HepG2 (cell line): ENCODE measurements at regions not wholly inside any gene's neighbourhood (a gene's known extent, or its start where the extent isn't known, plus 50 kb on each side); places are given as distances from the start of the nearest gene placed in this dataset.

Source experiments
- BRCA1 ChIP-seq: sonication (generic); formaldehyde crosslinking; IDR thresholded peaks from 2 replicates; pipeline ENCODE4 v1.4.0; 2020; ENCODE audit warnings: missing genetic modification reagents
- DNMT3B ChIP-seq: conservative IDR thresholded peaks from 2 replicates; pipeline ENCODE4 v1.6.1; 2016; ENCODE audit warnings: missing biosample characterization, control low read depth
- HNF4A ChIP-seq: sonication (generic); formaldehyde crosslinking; IDR thresholded peaks from 2 replicates; pipeline ENCODE4 v1.4.0; 2020; ENCODE audit warnings: missing genetic modification reagents
- HOXA3 ChIP-seq: sonication (generic); formaldehyde crosslinking; IDR thresholded peaks from 2 replicates; pipeline ENCODE4 v1.5.0; 2020; ENCODE audit warnings: missing genetic modification reagents
- LCORL ChIP-seq, 2 experiments: fragments of 450-650 bp in 1 of 2; sonication (generic) in 1 of 2; formaldehyde crosslinking in 1 of 2; IDR thresholded peaks; 2 replicates each; pipeline versions ENCODE4 v1.5.0 to v1.6.1; 2017 to 2020; ENCODE audit warnings: antibody characterized with exemption in 1 of 2, missing genetic modification reagents in 1 of 2
- NCOR1 ChIP-seq: fragments of 200-600 bp; sonication (generic); IDR thresholded peaks from 2 replicates; pipeline ENCODE4 v1.7.0; 2017; ENCODE audit warnings: antibody characterized with exemption, low read length, borderline replicate concordance
- POLR2AphosphoS2 ChIP-seq: IDR thresholded peaks from 2 replicates; pipeline ENCODE4 v1.6.1; 2011; ENCODE audit warnings: low read depth, low read length, improper control_type of control experiment
- PTBP1 ChIP-seq: fragments of 200-400 bp; formaldehyde crosslinking; IDR thresholded peaks from 2 replicates; pipeline ENCODE4 v1.6.1; 2018; ENCODE audit warnings: low read length, low read depth; ENCODE audit not compliant: poor library complexity, severe bottlenecking
- SOX6 ChIP-seq, 2 experiments: fragments of 450-650 bp in 1 of 2; sonication (generic) in 1 of 2; formaldehyde crosslinking in 1 of 2; IDR thresholded peaks; 2 replicates each; pipeline versions ENCODE4 v1.4.0 to v1.6.1; 2017 to 2020; ENCODE audit warnings: antibody characterized with exemption in 1 of 2, mild to moderate bottlenecking in 1 of 2, missing genetic modification reagents in 1 of 2
- THAP11 ChIP-seq: IDR thresholded peaks from 2 replicates; pipeline ENCODE4 v1.6.1; 2016; ENCODE audit warnings: missing biosample characterization, missing genetic modification reagents
- ZEB1 ChIP-seq: IDR thresholded peaks from 2 replicates; pipeline ENCODE4 v1.6.1; 2012; ENCODE audit warnings: mild to moderate bottlenecking, low read depth, inconsistent platforms; ENCODE audit not compliant: insufficient replicate concordance
- ZNF468 ChIP-seq: sonication (generic); formaldehyde crosslinking; IDR thresholded peaks from 2 replicates; pipeline ENCODE4 v1.8.0; 2022; ENCODE audit warnings: mild to moderate bottlenecking, moderate library complexity, missing genetic modification reagents
- ZNF703 ChIP-seq: sonication (generic); formaldehyde crosslinking; IDR thresholded peaks from 2 replicates; pipeline ENCODE4 v1.5.1; 2020; ENCODE audit warnings: missing genetic modification reagents, mild to moderate bottlenecking, moderate library complexity, borderline replicate concordance
- TF ChIP-seq, protein P1 (sequence below): sonication (generic); formaldehyde crosslinking; IDR thresholded peaks from 2 replicates; pipeline ENCODE4 v1.5.1; 2020; ENCODE audit warnings: mild to moderate bottlenecking, missing genetic modification reagents, moderate library complexity
- TF ChIP-seq, protein P2 (sequence below): IDR thresholded peaks from 2 replicates; pipeline ENCODE4 v1.6.1; 2016
- TF ChIP-seq, protein P3 (sequence below): IDR thresholded peaks from 2 replicates; pipeline ENCODE4 v1.4.0; 2020; ENCODE audit warnings: mild to moderate bottlenecking, missing genetic modification reagents
- TF ChIP-seq, protein P4 (sequence below): sonication (generic); formaldehyde crosslinking; IDR thresholded peaks from 2 replicates; pipeline ENCODE4 v1.4.0; 2020; ENCODE audit warnings: missing genetic modification reagents

DNA sequence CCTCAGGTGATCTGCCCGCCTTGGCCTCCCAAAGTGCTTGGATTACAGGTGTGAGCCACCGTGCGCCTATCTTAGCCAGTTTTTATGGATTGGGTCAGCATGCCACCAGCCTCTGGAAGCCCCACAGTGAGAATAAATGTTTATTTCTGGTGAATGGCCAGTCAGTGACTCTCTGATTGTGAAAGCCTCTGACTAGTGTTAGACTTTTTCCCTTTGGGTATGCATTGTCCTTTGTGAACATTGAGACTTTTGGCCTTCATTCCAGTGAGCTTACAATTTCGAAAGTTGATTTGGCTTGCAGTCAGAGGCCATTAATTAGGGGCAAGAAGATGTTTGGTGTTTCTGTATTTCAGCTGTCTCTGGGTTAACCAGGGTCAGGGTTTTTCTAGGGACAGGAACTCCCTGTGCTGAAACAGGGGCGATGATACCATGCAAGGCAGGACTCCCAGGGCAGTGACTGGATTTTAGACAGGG, 274.5 kb upstream of the C2CD4B start (continued):
- peak; percentile 70 for TF ChIP-seq HNF4A
- TF ChIP-seq LCORL (IDR thresholded peaks at IDR 0.05), result no peak
- TF ChIP-seq LCORL (CRISPR knock-in tag; IDR thresholded peaks at IDR 0.05), result peak; percentile 87
- no peak for TF ChIP-seq ZEB1
- TF ChIP-seq, protein P1, sequence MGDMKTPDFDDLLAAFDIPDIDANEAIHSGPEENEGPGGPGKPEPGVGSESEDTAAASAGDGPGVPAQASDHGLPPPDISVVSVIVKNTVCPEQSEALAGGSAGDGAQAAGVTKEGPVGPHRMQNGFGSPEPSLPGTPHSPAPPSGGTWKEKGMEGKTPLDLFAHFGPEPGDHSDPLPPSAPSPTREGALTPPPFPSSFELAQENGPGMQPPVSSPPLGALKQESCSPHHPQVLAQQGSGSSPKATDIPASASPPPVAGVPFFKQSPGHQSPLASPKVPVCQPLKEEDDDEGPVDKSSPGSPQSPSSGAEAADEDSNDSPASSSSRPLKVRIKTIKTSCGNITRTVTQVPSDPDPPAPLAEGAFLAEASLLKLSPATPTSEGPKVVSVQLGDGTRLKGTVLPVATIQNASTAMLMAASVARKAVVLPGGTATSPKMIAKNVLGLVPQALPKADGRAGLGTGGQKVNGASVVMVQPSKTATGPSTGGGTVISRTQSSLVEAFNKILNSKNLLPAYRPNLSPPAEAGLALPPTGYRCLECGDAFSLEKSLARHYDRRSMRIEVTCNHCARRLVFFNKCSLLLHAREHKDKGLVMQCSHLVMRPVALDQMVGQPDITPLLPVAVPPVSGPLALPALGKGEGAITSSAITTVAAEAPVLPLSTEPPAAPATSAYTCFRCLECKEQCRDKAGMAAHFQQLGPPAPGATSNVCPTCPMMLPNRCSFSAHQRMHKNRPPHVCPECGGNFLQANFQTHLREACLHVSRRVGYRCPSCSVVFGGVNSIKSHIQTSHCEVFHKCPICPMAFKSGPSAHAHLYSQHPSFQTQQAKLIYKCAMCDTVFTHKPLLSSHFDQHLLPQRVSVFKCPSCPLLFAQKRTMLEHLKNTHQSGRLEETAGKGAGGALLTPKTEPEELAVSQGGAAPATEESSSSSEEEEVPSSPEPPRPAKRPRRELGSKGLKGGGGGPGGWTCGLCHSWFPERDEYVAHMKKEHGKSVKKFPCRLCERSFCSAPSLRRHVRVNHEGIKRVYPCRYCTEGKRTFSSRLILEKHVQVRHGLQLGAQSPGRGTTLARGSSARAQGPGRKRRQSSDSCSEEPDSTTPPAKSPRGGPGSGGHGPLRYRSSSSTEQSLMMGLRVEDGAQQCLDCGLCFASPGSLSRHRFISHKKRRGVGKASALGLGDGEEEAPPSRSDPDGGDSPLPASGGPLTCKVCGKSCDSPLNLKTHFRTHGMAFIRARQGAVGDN, result peak; percentile 30; the same call in 1 of the 2 replicates
- TF ChIP-seq ZNF703 (CRISPR knock-in tag), result no peak
- TF ChIP-seq ZNF468, result no peak
- TF ChIP-seq, protein P2, sequence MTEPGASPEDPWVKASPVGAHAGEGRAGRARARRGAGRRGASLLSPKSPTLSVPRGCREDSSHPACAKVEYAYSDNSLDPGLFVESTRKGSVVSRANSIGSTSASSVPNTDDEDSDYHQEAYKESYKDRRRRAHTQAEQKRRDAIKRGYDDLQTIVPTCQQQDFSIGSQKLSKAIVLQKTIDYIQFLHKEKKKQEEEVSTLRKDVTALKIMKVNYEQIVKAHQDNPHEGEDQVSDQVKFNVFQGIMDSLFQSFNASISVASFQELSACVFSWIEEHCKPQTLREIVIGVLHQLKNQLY (CRISPR knock-in tag), result no peak
- TF ChIP-seq POLR2AphosphoS2, result no peak
- TF ChIP-seq, protein P3, sequence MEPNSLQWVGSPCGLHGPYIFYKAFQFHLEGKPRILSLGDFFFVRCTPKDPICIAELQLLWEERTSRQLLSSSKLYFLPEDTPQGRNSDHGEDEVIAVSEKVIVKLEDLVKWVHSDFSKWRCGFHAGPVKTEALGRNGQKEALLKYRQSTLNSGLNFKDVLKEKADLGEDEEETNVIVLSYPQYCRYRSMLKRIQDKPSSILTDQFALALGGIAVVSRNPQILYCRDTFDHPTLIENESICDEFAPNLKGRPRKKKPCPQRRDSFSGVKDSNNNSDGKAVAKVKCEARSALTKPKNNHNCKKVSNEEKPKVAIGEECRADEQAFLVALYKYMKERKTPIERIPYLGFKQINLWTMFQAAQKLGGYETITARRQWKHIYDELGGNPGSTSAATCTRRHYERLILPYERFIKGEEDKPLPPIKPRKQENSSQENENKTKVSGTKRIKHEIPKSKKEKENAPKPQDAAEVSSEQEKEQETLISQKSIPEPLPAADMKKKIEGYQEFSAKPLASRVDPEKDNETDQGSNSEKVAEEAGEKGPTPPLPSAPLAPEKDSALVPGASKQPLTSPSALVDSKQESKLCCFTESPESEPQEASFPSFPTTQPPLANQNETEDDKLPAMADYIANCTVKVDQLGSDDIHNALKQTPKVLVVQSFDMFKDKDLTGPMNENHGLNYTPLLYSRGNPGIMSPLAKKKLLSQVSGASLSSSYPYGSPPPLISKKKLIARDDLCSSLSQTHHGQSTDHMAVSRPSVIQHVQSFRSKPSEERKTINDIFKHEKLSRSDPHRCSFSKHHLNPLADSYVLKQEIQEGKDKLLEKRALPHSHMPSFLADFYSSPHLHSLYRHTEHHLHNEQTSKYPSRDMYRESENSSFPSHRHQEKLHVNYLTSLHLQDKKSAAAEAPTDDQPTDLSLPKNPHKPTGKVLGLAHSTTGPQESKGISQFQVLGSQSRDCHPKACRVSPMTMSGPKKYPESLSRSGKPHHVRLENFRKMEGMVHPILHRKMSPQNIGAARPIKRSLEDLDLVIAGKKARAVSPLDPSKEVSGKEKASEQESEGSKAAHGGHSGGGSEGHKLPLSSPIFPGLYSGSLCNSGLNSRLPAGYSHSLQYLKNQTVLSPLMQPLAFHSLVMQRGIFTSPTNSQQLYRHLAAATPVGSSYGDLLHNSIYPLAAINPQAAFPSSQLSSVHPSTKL, result peak; percentile 56; the same call in 1 of the 2 replicates
- 0 out of 2 replicates have a peak, but pooled peaks have one; percentile 15 for TF ChIP-seq THAP11 (CRISPR knock-in tag)
- TF ChIP-seq BRCA1 (CRISPR knock-in tag), result no peak
- TF ChIP-seq NCOR1, result peak; percentile 24; the same call in 1 of the 2 replicates
- no peak for TF ChIP-seq SOX6 (IDR thresholded peaks at IDR 0.05)
- peak; percentile 88 for TF ChIP-seq SOX6 (CRISPR knock-in tag; IDR thresholded peaks at IDR 0.05)
- no peak for TF ChIP-seq PTBP1
- TF ChIP-seq DNMT3B (CRISPR knock-in tag), result no peak
- TF ChIP-seq, protein P4, sequence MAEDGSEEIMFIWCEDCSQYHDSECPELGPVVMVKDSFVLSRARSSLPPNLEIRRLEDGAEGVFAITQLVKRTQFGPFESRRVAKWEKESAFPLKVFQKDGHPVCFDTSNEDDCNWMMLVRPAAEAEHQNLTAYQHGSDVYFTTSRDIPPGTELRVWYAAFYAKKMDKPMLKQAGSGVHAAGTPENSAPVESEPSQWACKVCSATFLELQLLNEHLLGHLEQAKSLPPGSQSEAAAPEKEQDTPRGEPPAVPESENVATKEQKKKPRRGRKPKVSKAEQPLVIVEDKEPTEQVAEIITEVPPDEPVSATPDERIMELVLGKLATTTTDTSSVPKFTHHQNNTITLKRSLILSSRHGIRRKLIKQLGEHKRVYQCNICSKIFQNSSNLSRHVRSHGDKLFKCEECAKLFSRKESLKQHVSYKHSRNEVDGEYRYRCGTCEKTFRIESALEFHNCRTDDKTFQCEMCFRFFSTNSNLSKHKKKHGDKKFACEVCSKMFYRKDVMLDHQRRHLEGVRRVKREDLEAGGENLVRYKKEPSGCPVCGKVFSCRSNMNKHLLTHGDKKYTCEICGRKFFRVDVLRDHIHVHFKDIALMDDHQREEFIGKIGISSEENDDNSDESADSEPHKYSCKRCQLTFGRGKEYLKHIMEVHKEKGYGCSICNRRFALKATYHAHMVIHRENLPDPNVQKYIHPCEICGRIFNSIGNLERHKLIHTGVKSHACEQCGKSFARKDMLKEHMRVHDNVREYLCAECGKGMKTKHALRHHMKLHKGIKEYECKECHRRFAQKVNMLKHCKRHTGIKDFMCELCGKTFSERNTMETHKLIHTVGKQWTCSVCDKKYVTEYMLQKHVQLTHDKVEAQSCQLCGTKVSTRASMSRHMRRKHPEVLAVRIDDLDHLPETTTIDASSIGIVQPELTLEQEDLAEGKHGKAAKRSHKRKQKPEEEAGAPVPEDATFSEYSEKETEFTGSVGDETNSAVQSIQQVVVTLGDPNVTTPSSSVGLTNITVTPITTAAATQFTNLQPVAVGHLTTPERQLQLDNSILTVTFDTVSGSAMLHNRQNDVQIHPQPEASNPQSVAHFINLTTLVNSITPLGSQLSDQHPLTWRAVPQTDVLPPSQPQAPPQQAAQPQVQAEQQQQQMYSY, result no peak
- TF ChIP-seq HOXA3 (CRISPR knock-in tag), result 0 out of 2 replicates have a peak, but pooled peaks have one; percentile 31
